Retina (tissue), 1 donor: ENCODE measurements at regions not wholly inside any gene's neighbourhood (a gene's known extent, or its start where the extent isn't known, plus 50 kb on each side); places are given as distances from the start of the nearest gene placed in this dataset.

Experiments used
- DNase-seq: peaks from one replicate; pipeline ENCODE4 v3.0.0-alpha.2; 2016

DNA sequence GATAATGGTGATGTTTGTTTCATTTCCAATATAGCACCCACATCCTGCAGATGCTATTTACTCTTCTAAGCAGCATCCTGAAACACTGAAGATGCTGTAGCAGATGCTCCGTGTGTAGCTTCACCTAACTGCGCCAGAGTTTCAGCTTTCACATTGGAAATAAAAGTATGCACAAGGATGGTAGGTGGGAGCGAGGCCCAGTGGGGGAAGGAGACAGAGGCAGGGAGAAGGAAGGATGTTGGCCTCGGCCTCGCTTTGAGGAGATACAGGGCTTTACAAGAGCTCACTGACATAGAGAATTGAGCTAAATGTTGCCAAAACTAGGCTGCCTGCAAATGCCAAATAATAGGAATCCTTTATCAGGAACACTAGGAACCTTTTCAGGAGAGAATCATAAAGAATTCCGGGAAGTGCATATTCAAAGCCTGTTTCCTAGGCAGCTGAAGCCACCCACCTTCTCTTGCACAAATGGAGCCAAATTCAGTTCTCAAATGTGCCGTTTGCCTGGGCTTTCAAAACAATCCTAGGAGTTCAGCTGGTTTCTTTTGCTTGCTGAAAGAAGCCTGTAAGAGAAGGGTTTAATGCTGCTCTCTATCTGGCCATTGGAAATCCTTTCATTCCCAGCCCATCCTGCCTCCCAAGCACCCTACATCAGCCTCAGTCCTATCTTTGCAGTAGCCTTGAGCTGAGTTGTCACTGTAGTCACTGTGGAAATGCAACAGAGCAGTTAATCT is 135.4 kb upstream of the ATP1B1 start:
- DNase-seq, result no peak

DNA sequence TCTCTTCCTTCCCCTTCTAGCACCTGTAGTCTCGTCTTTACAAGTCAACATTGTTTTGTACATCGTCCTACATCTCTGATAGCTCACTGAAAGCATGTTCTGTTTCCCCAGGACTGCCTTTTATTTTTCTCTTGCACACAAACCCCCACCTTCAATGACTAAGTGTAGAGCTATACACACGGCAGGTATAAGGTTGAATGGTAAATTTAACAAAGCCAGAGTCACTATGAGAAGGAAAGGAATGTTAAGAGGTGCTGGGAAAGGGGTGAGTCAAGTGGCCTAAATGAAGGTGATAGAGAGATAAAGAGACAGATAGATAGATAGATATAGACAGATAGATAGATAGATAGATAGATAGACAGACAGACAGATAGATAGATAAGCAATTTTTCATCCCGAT is 134.3 kb upstream of the ATP1B1 start:
- DNase-seq, result no peak

DNA sequence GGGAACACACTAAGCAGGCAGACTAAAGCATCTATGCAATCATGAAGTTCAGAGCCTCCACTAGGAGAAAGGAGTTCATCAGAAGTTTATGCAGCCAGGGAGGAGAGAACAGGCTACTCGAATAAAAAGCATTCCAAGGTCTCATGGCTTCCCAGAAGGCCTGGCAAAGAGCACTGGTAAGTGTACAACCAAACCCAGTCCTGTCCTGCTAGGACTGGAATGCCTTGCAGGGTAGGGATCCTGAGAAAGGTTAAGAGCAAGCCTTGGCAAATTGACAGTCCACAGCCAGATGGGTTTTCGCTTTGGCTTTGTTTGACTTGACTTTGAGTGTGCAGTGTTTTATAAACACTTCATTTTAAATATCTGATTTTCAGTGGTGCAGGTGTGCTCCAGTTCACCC is 133.6 kb upstream of the ATP1B1 start:
- DNase-seq, result no peak

DNA sequence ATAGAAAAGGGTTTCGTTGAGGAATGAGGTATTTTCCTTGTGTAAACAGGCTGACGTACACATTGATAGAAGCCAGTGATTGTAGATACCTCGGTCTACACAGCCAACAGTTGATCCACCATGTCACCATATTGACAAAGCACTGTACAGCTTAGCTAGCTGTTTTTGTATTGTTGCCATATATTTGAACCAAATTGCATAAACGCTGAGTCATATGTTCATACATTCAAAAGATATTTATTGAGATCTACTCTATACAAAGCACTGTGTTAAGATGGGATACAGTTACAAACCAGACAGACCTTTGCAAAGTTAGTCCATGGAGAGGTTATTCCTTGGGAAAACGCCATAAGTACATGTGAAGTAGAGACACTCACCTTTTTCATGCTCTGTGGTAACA is 132.4 kb upstream of the ATP1B1 start:
- no peak for DNase-seq

DNA sequence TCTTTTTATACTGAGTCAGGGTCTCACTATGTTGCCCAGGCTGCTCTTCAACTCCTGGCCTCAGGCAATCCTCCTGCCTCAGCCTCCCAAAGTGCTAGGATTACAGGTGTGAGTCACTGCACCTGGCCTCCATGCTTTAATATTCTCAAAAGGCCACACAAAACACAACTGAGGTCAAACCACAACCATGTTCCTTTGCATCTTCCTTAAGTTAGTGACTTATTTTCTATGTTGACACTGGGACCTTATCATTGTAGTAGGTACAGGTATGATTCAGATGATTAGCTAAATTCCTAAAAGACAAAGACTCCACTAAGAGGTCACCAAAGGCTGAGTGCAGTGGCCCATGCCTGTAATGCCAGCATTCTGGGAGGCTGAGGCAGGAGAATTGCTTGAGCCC is 131.9 kb upstream of the ATP1B1 start:
- no peak for DNase-seq

DNA sequence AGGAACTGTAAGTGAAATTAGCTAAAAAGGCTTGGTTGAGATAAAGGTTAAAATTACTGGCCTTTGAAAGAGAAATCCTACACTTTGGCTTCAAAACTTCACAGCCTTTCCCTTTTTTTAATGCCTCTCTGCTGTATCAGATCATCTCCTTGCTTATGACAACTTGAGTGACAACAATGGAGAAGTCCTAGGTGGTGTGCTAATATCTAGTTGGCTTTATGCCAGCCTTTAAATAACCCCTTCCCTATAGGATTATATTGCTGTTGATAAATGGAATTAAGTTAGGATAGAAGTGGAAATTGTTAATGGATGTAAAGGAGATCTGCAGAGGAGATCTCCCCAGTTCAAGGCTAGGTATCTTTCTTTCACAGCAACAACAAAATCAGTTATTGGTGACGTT is 130.2 kb upstream of the ATP1B1 start:
- no peak for DNase-seq

DNA sequence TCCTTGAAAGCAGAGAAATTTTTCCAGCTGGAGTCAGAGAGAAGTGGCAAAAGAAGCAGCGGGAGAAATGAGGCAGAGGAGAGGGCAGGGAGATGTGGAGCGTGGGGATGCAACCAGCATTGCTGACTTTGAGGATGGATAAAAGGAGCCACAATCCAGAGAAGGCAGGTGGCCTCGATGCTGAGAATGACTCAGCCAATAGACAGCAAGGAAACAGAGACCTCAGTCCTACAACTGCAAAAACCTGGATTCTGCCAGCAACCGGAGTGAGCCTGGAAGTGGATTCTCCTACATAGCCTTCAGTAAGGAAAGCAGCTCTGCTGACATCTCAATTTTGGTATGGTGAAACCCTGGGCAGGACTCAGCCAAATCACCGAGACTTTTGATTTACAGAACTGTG is 128.9 kb upstream of the ATP1B1 start:
- no peak for DNase-seq

DNA sequence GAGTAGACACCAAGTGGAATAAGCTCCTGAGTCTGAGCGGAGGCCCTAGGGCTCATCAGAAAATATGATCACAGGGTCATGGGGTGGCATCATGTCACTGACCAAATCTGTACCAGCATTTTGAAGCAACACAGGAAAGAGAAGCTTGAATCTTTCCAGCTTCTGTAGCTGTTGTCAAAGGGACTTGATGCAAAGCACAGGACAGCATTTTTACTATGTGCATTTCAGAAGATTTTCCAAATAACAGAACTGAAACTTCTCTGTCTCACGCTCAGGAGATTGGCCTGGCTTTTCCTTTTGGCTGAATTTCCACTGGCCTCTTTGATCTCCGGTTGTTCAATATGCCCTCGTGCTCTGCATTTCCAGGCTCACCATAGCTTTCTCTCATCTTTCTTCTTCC is 127.2 kb upstream of the ATP1B1 start:
- DNase-seq, result no peak

DNA sequence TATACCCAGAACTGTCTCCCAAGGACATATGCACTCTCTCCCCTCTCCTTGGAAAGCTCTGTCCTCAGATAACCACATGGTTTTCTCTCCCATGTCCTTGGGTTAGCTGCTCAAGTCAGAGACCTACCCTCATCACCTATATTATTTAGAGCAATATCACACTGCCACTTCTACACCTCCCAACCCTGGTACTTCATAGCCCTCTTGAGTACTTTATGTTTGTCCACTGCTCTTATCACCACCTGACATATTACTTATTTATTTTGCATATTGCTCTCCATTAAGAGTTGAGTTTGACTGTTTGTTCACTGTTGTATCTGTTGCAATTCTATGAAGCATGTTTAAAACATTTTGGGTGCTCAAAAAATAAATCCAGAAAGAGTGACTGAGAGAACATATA is 126.3 kb upstream of the ATP1B1 start:
- DNase-seq, result no peak

DNA sequence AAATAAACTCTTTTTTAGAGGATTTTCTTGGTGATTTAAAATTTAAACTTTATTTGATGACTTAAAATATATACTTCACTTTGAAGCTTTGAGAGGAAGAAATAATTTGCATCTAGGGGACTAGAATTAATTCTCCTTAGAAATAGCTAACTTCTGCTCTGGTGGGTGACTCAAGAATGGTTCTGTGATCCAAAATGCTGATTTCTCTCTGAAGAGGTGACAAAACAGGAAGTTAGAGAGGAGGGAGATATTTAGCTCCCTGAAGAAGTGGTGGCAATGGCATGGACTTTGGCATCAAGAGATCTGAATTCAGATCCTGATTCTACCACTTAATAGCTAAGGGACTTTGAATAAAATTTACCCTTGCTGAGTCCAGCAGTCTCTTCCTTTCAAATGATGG is 125.8 kb upstream of the ATP1B1 start:
- no peak for DNase-seq

DNA sequence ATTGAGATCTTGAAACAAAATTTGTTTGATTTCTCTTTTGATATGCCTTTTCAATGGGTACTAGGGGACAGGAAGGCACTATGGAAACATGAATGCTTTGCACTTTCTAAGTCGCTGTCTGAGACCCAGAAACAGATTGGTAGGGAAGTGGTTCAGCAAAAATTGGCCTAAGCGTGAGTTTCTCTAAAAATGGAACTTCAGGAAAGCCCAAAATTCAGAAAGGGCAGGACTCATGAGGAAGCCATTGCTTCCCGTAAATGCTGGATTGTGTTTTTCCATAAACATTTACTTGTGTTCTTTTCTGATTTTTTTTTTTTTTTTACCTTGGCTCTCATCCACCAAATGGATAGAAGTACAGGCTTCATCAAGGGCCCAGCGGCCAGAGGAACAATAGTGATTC is 123.7 kb upstream of the ATP1B1 start:
- DNase-seq, result no peak

DNA sequence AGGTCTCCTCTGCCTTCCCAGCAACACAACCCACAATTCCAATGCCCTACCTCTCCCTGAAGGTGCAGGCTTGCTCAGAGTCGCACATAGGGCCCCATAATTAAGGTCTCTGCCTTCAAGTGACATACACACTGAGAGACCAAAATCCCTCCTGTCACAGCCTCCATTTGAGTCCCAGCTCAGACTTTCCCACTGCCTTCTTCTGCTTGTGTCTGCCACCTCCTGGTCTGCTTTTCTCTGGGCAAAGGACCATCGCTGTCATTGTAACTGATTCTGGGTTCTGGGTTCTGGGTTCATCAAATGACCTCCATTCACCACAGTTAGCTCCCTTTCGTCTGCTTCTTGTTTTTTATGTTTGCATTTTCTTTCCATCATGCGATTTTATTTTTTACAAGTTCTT is 119.2 kb upstream of the ATP1B1 start:
- no peak for DNase-seq

DNA sequence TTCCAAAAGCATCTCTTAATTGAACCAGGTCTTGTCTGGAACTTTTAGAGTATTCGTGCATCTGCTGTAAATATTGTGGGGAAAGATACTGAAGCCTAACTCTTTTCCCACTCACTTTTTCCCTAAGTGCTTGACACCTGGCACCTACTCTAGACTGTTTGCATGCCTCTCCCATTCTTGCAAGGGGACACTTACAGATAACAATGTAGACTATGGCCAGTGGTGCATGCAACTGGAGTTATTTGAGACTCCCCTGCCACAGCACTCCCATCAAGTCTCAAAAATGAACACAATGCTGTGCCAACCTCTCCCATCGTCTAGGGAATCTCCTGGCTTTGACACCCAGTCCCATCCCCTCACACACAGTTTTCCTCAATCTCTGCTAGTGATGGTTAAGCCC is 118.6 kb upstream of the ATP1B1 start:
- no peak for DNase-seq

DNA sequence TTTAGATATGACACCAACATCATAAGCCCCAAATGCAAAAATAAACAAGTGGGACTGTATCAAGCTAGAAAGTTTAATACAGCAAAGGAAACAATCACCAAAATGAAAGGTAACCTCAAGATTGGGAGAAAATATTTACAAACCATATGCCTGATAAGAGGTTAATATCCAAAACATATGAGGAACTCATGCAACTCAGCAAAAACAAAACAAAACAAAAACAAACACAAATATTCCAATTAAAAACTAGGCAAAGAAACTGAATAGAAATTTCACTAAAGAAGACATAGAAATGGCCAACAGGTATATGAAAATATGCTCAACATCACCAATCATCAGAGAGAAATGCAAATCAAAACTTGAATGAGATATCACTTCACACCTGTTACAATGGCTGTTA is 116.5 kb upstream of the ATP1B1 start:
- no peak for DNase-seq

DNA sequence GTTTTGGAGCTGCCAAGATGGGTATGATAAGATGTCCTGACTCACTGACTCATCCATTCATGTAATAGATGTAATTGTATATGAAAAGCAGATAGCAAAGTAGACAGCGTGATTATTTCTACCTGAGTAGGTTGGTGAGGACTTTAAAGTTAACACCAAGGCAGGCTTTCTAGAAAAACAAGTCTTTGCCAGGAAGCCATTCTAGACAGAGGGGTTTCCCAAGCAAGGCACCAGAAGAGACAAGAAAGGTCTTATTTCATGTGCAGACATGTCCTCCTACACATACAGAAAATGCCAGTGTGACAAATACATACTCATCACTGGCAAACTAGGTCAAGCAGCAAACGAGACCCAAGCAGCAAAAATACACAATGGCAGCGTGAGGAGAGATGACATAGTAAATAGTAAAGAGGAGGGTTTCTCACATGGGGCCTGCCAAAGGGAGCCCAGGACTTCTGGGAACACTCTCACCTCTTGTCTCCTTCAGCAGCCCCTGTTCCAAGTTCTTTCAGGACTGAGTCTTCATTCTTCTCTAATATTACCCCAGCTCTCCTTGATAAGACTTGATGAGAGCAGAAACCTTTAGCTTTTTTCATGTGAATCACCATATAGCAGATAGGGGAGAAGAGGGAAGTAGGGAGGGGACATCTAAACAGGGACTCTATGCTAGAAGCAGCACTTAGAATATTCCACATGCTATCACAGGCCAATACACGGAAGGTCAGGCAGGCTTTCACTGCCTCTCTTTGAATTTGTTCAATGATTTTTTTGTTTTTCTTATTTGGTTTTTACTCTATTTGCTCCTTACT is 114.6 kb upstream of the ATP1B1 start:
- peak; percentile 70 for DNase-seq

DNA sequence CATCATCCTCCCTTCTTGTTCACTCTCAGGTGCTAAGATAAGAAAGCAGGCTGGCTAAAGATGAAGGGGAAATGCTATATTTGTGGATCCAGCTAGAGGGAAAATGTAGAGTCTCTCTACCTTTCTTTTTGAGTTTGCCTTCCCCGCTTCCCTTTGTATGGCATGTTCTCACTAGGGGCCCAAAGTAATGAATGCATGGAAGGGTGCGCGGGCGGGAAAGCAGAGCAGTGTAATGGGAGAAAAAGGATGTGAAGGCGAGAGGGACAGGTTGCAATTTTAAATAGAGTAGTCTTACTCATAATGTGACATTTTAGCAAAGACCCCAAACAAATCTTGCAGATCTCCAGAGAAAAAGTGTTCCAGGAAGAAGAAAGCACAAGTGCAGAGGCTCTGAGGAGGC is 105.1 kb upstream of the ATP1B1 start:
- DNase-seq, result no peak

DNA sequence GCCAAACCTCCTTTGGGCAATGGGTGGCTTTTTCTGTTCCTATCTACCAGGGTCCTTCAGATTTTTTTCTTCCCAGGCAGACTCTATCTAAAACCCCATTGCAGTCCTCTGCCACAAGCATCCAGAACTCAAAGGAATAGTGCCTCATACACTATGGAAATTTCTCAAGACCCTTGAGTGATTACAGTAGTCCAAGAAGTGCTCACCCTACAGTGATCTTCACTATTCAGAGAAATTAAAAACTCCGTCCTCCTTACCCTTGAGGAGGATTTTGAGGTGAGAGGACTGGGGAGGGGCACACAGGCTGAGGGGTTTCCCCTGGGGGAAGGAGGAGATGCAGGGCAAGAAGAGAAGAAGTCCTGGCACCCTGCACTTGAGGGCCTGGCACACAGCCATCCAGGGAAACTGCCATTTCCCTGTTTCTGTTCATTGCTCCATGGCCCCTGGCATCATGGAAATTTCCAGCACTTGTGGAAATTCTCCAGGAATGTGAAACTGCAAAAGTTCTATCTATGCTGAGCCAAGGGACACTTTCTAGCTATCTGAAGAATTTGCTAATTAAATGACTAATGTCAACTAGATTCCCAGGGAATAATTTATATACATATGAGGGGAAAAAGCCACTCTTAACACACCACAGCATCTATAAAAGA is 102.5 kb upstream of the ATP1B1 start:
- no peak for DNase-seq

DNA sequence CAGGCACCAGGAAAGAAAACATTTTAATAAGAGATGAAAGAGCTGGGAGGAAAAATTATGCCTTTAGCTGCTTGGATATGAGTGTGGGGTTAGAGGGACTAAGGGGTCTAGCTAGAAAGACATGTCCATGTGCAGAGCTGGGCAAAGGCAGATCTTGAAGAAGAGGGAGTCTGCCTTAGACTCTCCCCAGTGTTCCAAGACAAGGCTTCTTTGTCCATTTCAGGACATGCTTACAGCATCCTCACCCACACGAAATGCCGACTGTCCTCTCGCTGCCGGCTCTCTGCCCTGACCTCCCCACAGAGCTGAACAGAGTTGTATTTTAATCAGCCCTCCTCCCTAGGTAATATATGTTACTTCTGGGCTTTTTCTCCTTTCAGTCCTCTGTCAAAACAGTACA is 100.7 kb upstream of the ATP1B1 start:
- no peak for DNase-seq

DNA sequence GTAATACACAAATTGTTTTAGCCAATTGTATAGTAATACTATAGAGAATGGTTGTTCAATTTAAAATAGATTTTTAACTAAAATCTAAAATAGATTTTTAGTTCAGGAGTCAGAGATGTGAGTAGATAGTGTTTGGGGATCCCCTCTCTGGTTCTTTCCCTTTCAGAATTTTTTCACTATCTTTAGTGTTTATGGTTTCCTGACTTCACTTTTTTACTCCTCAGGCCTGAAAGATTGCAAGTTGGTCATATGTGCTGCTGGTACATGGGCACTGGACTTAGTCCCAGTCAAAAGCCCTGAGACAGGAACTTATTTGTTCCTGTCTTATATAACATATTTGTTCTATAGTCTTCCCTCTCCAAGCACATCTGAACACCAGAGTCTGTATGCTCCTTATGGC is 96.8 kb upstream of the ATP1B1 start:
- DNase-seq, result no peak

DNA sequence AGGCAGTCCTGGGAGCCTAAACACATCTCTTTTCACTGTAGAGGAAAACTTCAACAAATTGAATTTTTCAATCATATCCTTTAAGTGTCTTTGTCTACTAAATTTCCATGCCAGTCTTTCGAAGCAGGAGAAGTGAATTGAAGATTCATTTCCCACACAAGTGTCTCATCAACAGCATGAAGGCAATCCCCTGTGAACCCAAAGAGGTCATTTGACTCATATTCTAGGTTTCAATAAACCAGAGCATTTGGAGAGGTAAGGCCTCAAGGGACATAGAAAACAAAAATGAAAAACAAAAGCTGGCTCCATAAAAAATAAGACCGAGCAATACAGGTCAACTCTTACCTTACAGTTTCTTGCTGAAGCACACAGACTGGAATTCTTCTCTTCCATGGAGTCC is 94.1 kb upstream of the ATP1B1 start:
- no peak for DNase-seq

DNA sequence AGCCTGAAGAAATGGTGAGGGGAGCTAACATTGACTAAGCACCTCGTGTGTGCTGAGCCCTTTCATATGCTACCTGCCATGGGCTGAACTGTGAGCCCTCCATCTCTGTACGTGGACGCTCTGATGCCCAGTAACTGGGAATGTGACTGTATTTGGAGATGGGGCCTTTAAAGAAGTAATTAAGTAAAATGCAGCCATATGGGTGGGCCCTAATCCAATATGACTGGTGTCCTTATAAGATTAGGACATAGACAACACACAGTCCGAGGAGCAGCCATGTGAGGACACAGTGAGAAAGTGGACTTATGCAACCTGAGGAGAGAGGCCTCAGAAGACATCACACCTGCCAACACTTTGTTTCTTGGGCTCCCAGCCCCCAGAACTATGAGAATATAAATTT is 92.7 kb upstream of the ATP1B1 start:
- no peak for DNase-seq

DNA sequence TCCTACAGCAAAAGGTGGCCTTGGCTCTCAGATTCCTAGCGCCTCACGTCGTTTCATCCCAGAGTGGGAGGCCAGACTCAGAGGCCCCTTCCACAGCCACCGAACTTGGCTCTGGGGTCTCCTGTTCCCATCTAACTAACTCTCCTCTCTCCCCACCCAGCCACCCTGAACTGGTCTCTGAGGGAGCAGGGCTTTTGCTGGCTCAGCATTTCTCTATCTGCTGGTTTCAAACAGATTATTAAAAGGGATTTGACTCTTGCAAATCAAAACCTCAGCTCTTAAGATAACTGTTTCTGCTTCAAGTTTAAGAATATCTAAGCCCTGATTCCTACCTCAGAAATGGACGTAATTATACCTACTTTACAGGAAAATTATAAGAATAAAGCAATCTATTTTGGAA is 91.0 kb upstream of the ATP1B1 start:
- no peak for DNase-seq

DNA sequence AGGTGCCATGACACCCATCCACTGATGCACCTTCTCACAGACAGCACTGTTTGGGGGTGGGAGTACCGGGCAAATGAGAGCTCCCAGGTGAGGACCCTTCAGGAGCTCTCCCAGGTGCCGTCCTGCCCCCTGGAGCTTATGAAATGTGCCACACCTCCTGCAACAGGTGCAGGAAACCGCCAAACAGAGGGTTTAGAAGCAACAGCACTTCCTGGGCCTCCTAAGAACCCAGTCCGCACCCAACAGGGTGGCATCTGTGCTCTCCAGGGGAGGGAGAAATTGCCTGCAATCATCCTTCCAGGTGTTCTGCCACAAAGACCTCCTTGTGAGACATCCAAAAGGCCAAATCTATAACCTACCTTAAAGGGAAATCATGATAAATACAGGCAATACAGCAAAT is 87.7 kb upstream of the ATP1B1 start:
- DNase-seq, result no peak

DNA sequence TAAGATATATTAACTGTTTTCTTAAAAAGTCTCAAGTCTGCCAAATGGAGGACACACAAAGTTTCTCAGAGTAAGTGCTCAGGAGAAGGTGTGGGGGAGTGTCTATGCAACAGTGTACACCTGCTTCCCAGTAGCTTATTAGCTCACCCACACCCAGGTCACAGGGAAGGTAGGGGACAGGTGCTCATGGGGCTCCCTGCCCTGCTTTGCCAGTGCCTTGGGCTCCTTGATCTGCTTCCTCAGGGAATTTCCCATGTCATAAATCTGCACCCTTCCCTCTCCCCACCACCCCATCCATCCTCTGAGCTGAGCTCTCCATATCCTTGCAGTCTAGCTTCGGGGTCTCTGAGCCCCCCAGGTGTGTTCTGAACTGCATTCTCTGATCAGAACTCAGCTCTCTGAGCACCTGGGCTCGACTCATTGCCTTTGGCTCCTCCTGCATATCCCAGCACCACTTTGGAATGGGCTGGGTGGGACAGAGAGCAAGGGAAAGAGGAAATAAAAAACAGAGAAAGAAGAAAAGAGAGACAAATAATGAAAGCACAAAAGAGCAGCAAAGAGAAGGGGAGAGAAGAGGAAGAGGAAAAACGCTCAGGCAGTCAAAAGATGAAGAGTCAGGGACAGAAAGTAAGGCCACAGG is 87.0 kb upstream of the ATP1B1 start:
- DNase-seq, result no peak
